AG08396 (cell line): ENCODE measurements at regions not wholly inside any gene's neighbourhood (a gene's known extent, or its start where the extent isn't known, plus 50 kb on each side); places are given as distances from the start of the nearest gene placed in this dataset.

ENCODE experiments used
- DNase-seq: peaks from one replicate; pipeline ENCODE4 v3.0.0; 2012; ENCODE audit warnings: low spot score, mixed read lengths

- no peak for DNase-seq
These were observed 190.2 kb upstream of the MYL2 start for GRCh38 chr12:111110556-111110955.

GRCh38 chr12:111108726-111109125, 188.3 kb upstream of the MYL2 start:
- DNase-seq = no peak

- DNase-seq = no peak
These were observed 187.2 kb upstream of the MYL2 start for GRCh38 chr12:111107392-111108178.

- DNase-seq = no peak
These were observed 184.9 kb upstream of the MYL2 start for GRCh38 chr12:111105294-111105693.

- no peak for DNase-seq
These were observed 183.2 kb upstream of the MYL2 start for GRCh38 chr12:111103583-111103982.

GRCh38 chr12:111102102-111102739, 181.8 kb upstream of the MYL2 start:
- DNase-seq = no peak

- no peak for DNase-seq
These were observed 180.6 kb upstream of the MYL2 start for GRCh38 chr12:111101003-111101402.

- DNase-seq = no peak
These were observed 180.2 kb upstream of the MYL2 start for GRCh38 chr12:111100554-111100953.

- DNase-seq = no peak
These were observed 179.6 kb upstream of the MYL2 start for GRCh38 chr12:111100003-111100402.

GRCh38 chr12:111099186-111099585, 178.8 kb upstream of the MYL2 start:
- DNase-seq = no peak

- DNase-seq = no peak
These were observed 174.0 kb upstream of the MYL2 start for GRCh38 chr12:111094157-111095010.

- DNase-seq = no peak
These were observed 173.2 kb upstream of the MYL2 start for GRCh38 chr12:111093428-111094142.

GRCh38 chr12:111091051-111091450, 170.7 kb upstream of the MYL2 start:
- no peak for DNase-seq

- DNase-seq = no peak
These were observed 169.2 kb upstream of the MYL2 start for GRCh38 chr12:111089616-111090015.

- no peak for DNase-seq
These were observed 168.0 kb upstream of the MYL2 start for GRCh38 chr12:111088409-111088808.

GRCh38 chr12:111086947-111087700, 166.7 kb upstream of the MYL2 start:
- DNase-seq = no peak

GRCh38 chr12:111085096-111085495, 164.7 kb upstream of the MYL2 start:
- no peak for DNase-seq

- no peak for DNase-seq
These were observed 164.2 kb upstream of the MYL2 start for GRCh38 chr12:111084605-111085004.

GRCh38 chr12:111084158-111084557, 163.8 kb upstream of the MYL2 start:
- no peak for DNase-seq

- no peak for DNase-seq
These were observed 161.2 kb upstream of the MYL2 start for GRCh38 chr12:111081600-111081999.

- no peak for DNase-seq
These were observed 158.4 kb upstream of the MYL2 start for GRCh38 chr12:111078731-111079130.
